ENCODE measurements at regions not wholly inside any gene's neighbourhood (a gene's known extent, or its start where the extent isn't known, plus 50 kb on each side); places are given as distances from the start of the nearest gene placed in this dataset.
"Not testable (repeated sequence)": the region's sequence is repeated elsewhere in the genome, so short reads cannot be mapped to it uniquely, and the experiment has no call there.

- Mint-ChIP-seq H3K9me3 (no peaks in the 10 kb centered on the region), H3K4me3 (no peak overlapping the region), H3K36me3 (ENCODE audit: low read depth) (no peaks in the 10 kb centered on the region), H3K4me1 (ENCODE audit: low read depth) (peaks cover 29% of the 10 kb centered on the region), H3K27me3 (no peaks in the 10 kb centered on the region), H3K27ac (no peak overlapping the region)
- intact Hi-C loops (cut with micrococcal nuclease): no loop called here
Measured at GRCh38 chr9:2267181-2267745, 252.1 kb downstream of the SMARCA2 start.

- Mint-ChIP-seq H3K9me3 (no peaks in the 10 kb centered on the region), H3K27me3 (no peaks in the 10 kb centered on the region), H3K36me3 (ENCODE audit: low read depth) (no peaks in the 10 kb centered on the region), H3K4me3 (no peak overlapping the region), H3K27ac (no peak overlapping the region), H3K4me1 (ENCODE audit: low read depth) (peaks cover 14% of the 10 kb centered on the region)
- intact Hi-C loops (cut with micrococcal nuclease): no loop called here
Measured at GRCh38 chr9:2269778-2270177, 254.6 kb downstream of the SMARCA2 start.

GRCh38 chr9:2270565-2270964, 255.4 kb downstream of the SMARCA2 start:
- H3K27ac Mint-ChIP-seq: no peak overlapping the region
- H3K4me3 Mint-ChIP-seq: no peak overlapping the region
- no peaks in the 10 kb centered on the region for H3K27me3 Mint-ChIP-seq

GRCh38 chr9:2271426-2271825, 256.3 kb downstream of the SMARCA2 start:
- H3K27ac Mint-ChIP-seq: no peak overlapping the region
- intact Hi-C loops (cut with micrococcal nuclease): no loop called here
- no peaks in the 10 kb centered on the region for H3K27me3 Mint-ChIP-seq
- peaks cover 14% of the 10 kb centered on the region for H3K4me1 Mint-ChIP-seq (ENCODE audit: low read depth)
- H3K4me3 Mint-ChIP-seq: no peak overlapping the region
- no peaks in the 10 kb centered on the region for H3K36me3 Mint-ChIP-seq (ENCODE audit: low read depth)
- no peaks in the 10 kb centered on the region for H3K9me3 Mint-ChIP-seq

More at GRCh38 chr9:2270565-2270964, 255.4 kb downstream of the SMARCA2 start:
- peaks cover 14% of the 10 kb centered on the region for H3K4me1 Mint-ChIP-seq (ENCODE audit: low read depth)
- intact Hi-C loops (cut with micrococcal nuclease): no loop called here
- no peaks in the 10 kb centered on the region for H3K9me3 Mint-ChIP-seq
- H3K36me3 Mint-ChIP-seq (ENCODE audit: low read depth): no peaks in the 10 kb centered on the region

- Mint-ChIP-seq H3K4me1 (ENCODE audit: low read depth) (peaks cover 14% of the 10 kb centered on the region), H3K36me3 (ENCODE audit: low read depth) (no peaks in the 10 kb centered on the region), H3K9me3 (no peaks in the 10 kb centered on the region), H3K27me3 (peaks cover 6% of the 10 kb centered on the region), H3K27ac (no peak overlapping the region), H3K4me3 (no peak overlapping the region)
- intact Hi-C loops (cut with micrococcal nuclease): no loop called here
Measured at GRCh38 chr9:2274762-2275161, 259.6 kb downstream of the SMARCA2 start.

- Mint-ChIP-seq H3K27me3 (peaks cover 6% of the 10 kb centered on the region), H3K36me3 (ENCODE audit: low read depth) (no peaks in the 10 kb centered on the region), H3K4me3 (no peak overlapping the region), H3K4me1 (ENCODE audit: low read depth) (peaks cover 3% of the 10 kb centered on the region), H3K9me3 (no peaks in the 10 kb centered on the region), H3K27ac (no peak overlapping the region)
- intact Hi-C loops (cut with micrococcal nuclease): no loop called here
Measured at GRCh38 chr9:2276296-2276695, 261.1 kb downstream of the SMARCA2 start.

- intact Hi-C loops (cut with micrococcal nuclease); H3K27me3 Mint-ChIP-seq; H3K36me3 Mint-ChIP-seq (ENCODE audit: low read depth); H3K9me3 Mint-ChIP-seq; H3K4me3 Mint-ChIP-seq; H3K27ac Mint-ChIP-seq; H3K4me1 Mint-ChIP-seq (ENCODE audit: low read depth): not testable (repeated sequence)
Measured at GRCh38 chr9:2277133-2277532, 262.0 kb downstream of the SMARCA2 start.

- H3K4me3 Mint-ChIP-seq; H3K4me1 Mint-ChIP-seq (ENCODE audit: low read depth); H3K27ac Mint-ChIP-seq; intact Hi-C loops (cut with micrococcal nuclease); H3K27me3 Mint-ChIP-seq; H3K9me3 Mint-ChIP-seq; H3K36me3 Mint-ChIP-seq (ENCODE audit: low read depth): not testable (repeated sequence)
Measured at GRCh38 chr9:2277644-2278043, 262.5 kb downstream of the SMARCA2 start.

- H3K36me3 Mint-ChIP-seq (ENCODE audit: low read depth); H3K9me3 Mint-ChIP-seq; H3K27me3 Mint-ChIP-seq; H3K4me1 Mint-ChIP-seq (ENCODE audit: low read depth); H3K4me3 Mint-ChIP-seq; H3K27ac Mint-ChIP-seq; intact Hi-C loops (cut with micrococcal nuclease): not testable (repeated sequence)
Measured at GRCh38 chr9:2279138-2279537, 264.0 kb downstream of the SMARCA2 start.

GRCh38 chr9:2281031-2281802, 266.1 kb downstream of the SMARCA2 start:
- Mint-ChIP-seq H3K27me3 (peaks cover 6% of the 10 kb centered on the region), H3K9me3 (no peaks in the 10 kb centered on the region), H3K4me1 (ENCODE audit: low read depth) (no peaks in the 10 kb centered on the region), H3K4me3 (no peak overlapping the region), H3K36me3 (ENCODE audit: low read depth) (no peaks in the 10 kb centered on the region), H3K27ac (no peak overlapping the region)
- intact Hi-C loops (cut with micrococcal nuclease): no loop called here

- Mint-ChIP-seq H3K4me1 (ENCODE audit: low read depth) (no peaks in the 10 kb centered on the region), H3K27me3 (peaks cover 3% of the 10 kb centered on the region), H3K36me3 (ENCODE audit: low read depth) (no peaks in the 10 kb centered on the region), H3K27ac (no peak overlapping the region), H3K9me3 (no peaks in the 10 kb centered on the region), H3K4me3 (no peak overlapping the region)
- intact Hi-C loops (cut with micrococcal nuclease): no loop called here
Measured at GRCh38 chr9:2281803-2282185, 266.6 kb downstream of the SMARCA2 start.

- intact Hi-C loops (cut with micrococcal nuclease): no loop called here
- Mint-ChIP-seq H3K9me3 (no peaks in the 10 kb centered on the region), H3K4me1 (ENCODE audit: low read depth) (no peaks in the 10 kb centered on the region), H3K4me3 (no peak overlapping the region), H3K27me3 (no peaks in the 10 kb centered on the region), H3K36me3 (ENCODE audit: low read depth) (no peaks in the 10 kb centered on the region), H3K27ac (no peak overlapping the region)
Measured at GRCh38 chr9:2284770-2285169, 269.6 kb downstream of the SMARCA2 start.

- no peaks in the 10 kb centered on the region for H3K27me3 Mint-ChIP-seq
- no peak overlapping the region for H3K4me3 Mint-ChIP-seq
- no peaks in the 10 kb centered on the region for H3K4me1 Mint-ChIP-seq (ENCODE audit: low read depth)
- no peak overlapping the region for H3K27ac Mint-ChIP-seq
- no peaks in the 10 kb centered on the region for H3K9me3 Mint-ChIP-seq
- H3K36me3 Mint-ChIP-seq (ENCODE audit: low read depth): no peaks in the 10 kb centered on the region
- intact Hi-C loops (cut with micrococcal nuclease): no loop called here
Measured at GRCh38 chr9:2285416-2286332, 270.5 kb downstream of the SMARCA2 start.

- intact Hi-C loops (cut with micrococcal nuclease): no loop called here
- no peaks in the 10 kb centered on the region for H3K27me3 Mint-ChIP-seq
Measured at GRCh38 chr9:2286333-2286705, 271.2 kb downstream of the SMARCA2 start.

More at GRCh38 chr9:2286333-2286705, 271.2 kb downstream of the SMARCA2 start:
- Mint-ChIP-seq H3K4me1 (ENCODE audit: low read depth) (no peaks in the 10 kb centered on the region), H3K9me3 (no peaks in the 10 kb centered on the region), H3K36me3 (ENCODE audit: low read depth) (no peaks in the 10 kb centered on the region), H3K27ac (no peak overlapping the region), H3K4me3 (no peak overlapping the region)
